Prostate gland (tissue), 2 donors: ENCODE measurements at regions not wholly inside any gene's neighbourhood (a gene's known extent, or its start where the extent isn't known, plus 50 kb on each side); places are given as distances from the start of the nearest gene placed in this dataset.

Source experiments
- DNase-seq: peaks from one replicate; pipeline ENCODE4 v3.0.0-alpha.2; 2019; ENCODE audit warnings: low spot score
- H3K27ac ChIP-seq, 2 donors: fragments of 200-600 bp; sonication (generic); 2 replicates each; pipeline ENCODE4 v1.5.1; 2017 to 2019
- H3K27me3 ChIP-seq: fragments of 200-600 bp; sonication (generic); replicated peaks from 2 replicates; pipeline ENCODE4 v1.5.1; 2019; ENCODE audit not compliant: insufficient read depth
- H3K36me3 ChIP-seq, 2 donors: fragments of 200-600 bp; sonication (generic); 1 replicate in 1 of 2; 2 replicates in 1 of 2; pipeline versions ENCODE4 v1.5.1 to v1.8.1; 2017 to 2019
- H3K4me1 ChIP-seq: fragments of 200-600 bp; sonication (generic); replicated peaks from 2 replicates; pipeline ENCODE4 v1.5.1; 2019
- H3K4me3 ChIP-seq, 2 donors: fragments of 200-600 bp; sonication (generic); 2 replicates each; pipeline ENCODE4 v1.5.1; 2017 to 2019
- H3K9me3 ChIP-seq: fragments of 200-600 bp; sonication (generic); 2 replicates; pipeline ENCODE4 v1.5.1; 2017
- POLR2A ChIP-seq: fragments of 450-650 bp; IDR thresholded peaks from one replicate; pipeline ENCODE4 v1.6.1; 2016; ENCODE audit warnings: antibody characterized with exemption, mild to moderate bottlenecking
- POLR2AphosphoS5 ChIP-seq: sonication (generic); formaldehyde crosslinking; IDR thresholded peaks from one replicate; pipeline ENCODE4 v1.6.1; 2017; ENCODE audit warnings: antibody characterized with exemption
- WGBS: methylation state at CpG from one replicate; pipeline ENCODE4 v1.1.5; 2018; 5-methylcytosine and 5-hydroxymethylcytosine counted together
- intact Hi-C: fragments of 100-400 bp; cut with DNase I; formaldehyde crosslinking; loops from one replicate; pipeline ENCODE4 v1.14.2; 2022
- TF ChIP-seq, protein P1 (sequence below), 4 experiments: fragments of 200-600 bp in 2 of 4; fragments of 450-650 bp in 2 of 4; sonication (generic) in 2 of 4; IDR thresholded peaks; 1 replicate in 3 of 4; 2 replicates in 1 of 4; pipeline ENCODE4 v1.5.1; 2016 to 2019; ENCODE audit warnings: antibody characterized with exemption in 4 of 4, mild to moderate bottlenecking in 2 of 4, moderate library complexity in 2 of 4

DNA sequence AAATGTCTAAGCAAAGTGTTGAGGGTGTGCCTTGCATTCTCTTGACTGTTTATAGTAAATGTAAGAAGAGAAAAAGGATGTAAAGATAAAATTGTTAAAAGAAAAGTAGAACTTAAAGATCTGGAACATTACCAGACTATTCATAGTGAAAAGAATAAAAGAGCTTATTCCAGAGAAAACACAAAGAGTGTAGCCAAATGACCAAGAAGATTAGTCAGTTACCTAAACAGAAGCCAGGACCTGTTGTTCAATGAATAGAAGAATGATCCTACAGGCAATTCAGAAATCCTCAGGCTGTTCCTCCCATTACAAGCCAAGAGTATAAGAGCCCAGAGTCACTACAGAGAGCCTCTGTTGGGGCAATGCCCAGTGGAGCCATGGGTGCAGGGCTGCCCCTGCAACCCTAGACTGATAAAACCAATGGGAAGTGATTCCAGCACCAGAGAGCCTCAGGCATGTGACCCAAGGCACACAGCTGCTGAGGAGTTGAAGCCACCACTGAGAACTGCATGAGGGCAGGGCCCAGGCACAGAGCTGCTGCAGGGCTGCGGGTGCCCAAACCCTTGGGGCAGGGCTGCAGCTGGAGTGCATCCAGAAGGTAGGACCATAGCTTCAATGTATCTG lies 91.1 kb upstream of the SLC38A4 start:
- WGBS = 100% methylated on average over 1 of the region's 1 CpG

DNA sequence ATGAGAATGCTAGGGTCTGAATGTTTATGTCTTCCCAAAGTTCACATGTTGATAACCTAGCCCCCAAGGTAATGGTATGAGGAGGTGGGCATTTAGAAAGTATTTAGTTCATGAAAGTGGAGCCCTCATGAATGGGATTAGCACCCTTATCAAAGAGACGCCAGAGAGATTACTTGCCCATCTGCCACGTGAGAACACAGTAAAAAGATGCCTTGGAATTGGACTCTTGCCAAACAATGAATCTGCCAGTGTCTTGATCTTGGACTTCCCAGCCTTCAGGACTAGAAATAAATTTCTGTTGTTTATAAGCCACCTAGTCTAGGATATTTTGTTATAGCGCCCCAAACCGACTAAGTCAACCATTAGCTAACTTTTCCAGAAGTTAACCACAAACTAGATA lies 92.0 kb upstream of the SLC38A4 start:
- H3K27ac ChIP-seq = no peak overlapping the region
- H3K4me1 ChIP-seq = no peaks in the 10 kb centered on the region
- intact Hi-C loops = no loop called here
- no peak for DNase-seq
- TF ChIP-seq POLR2AphosphoS5 (no peak), POLR2A (no peak)
- no peaks in the 10 kb centered on the region for H3K9me3 ChIP-seq
- WGBS = 60% methylated on average over 4 of the region's 4 CpGs
- H3K4me3 ChIP-seq = no peak overlapping the region
- H3K27me3 ChIP-seq = no peaks in the 10 kb centered on the region
- no peaks in the 10 kb centered on the region for H3K36me3 ChIP-seq

More for the DNA sequence above, 91.1 kb upstream of the SLC38A4 start:
- intact Hi-C loops = no loop called here
- no peaks in the 10 kb centered on the region for H3K9me3 ChIP-seq
- H3K4me3 ChIP-seq = no peak overlapping the region
- H3K36me3 ChIP-seq = no peaks in the 10 kb centered on the region
- no peak for DNase-seq
- no peaks in the 10 kb centered on the region for H3K4me1 ChIP-seq
- no peak overlapping the region for H3K27ac ChIP-seq
- H3K27me3 ChIP-seq = no peaks in the 10 kb centered on the region
- TF ChIP-seq POLR2AphosphoS5 = no peak
- TF ChIP-seq, protein P1, sequence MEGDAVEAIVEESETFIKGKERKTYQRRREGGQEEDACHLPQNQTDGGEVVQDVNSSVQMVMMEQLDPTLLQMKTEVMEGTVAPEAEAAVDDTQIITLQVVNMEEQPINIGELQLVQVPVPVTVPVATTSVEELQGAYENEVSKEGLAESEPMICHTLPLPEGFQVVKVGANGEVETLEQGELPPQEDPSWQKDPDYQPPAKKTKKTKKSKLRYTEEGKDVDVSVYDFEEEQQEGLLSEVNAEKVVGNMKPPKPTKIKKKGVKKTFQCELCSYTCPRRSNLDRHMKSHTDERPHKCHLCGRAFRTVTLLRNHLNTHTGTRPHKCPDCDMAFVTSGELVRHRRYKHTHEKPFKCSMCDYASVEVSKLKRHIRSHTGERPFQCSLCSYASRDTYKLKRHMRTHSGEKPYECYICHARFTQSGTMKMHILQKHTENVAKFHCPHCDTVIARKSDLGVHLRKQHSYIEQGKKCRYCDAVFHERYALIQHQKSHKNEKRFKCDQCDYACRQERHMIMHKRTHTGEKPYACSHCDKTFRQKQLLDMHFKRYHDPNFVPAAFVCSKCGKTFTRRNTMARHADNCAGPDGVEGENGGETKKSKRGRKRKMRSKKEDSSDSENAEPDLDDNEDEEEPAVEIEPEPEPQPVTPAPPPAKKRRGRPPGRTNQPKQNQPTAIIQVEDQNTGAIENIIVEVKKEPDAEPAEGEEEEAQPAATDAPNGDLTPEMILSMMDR (IDR thresholded peaks at IDR 0.05) = no peak
- no peak for TF ChIP-seq POLR2A

DNA sequence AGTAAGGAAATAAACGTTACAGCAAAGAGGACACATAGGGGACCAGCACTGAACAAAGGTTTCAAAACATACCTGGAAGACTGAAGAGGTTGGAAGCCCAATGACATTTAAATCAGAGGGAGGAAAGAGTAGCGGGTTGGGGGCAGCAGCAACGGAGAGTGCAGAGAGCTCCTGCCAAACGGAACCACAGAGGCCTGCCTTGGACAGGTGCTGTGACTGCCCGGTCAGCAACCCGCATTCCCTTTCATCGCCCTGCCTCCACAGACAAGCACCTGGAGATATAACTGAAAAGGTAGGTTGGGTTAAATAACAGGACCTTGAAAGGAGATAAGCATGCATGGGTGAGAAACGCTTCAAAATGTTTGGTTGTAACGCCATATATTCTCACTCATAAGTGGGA lies 92.8 kb upstream of the SLC38A4 start:
- H3K4me1 ChIP-seq = no peaks in the 10 kb centered on the region
- DNase-seq = no peak
- intact Hi-C loops = no loop called here
- H3K4me3 ChIP-seq = no peak overlapping the region
- H3K9me3 ChIP-seq = no peaks in the 10 kb centered on the region
- 91% methylated on average over 9 of the region's 9 CpGs for WGBS
- no peaks in the 10 kb centered on the region for H3K36me3 ChIP-seq
- H3K27me3 ChIP-seq = no peaks in the 10 kb centered on the region
- H3K27ac ChIP-seq = no peak overlapping the region
- TF ChIP-seq POLR2A = no peak

DNA sequence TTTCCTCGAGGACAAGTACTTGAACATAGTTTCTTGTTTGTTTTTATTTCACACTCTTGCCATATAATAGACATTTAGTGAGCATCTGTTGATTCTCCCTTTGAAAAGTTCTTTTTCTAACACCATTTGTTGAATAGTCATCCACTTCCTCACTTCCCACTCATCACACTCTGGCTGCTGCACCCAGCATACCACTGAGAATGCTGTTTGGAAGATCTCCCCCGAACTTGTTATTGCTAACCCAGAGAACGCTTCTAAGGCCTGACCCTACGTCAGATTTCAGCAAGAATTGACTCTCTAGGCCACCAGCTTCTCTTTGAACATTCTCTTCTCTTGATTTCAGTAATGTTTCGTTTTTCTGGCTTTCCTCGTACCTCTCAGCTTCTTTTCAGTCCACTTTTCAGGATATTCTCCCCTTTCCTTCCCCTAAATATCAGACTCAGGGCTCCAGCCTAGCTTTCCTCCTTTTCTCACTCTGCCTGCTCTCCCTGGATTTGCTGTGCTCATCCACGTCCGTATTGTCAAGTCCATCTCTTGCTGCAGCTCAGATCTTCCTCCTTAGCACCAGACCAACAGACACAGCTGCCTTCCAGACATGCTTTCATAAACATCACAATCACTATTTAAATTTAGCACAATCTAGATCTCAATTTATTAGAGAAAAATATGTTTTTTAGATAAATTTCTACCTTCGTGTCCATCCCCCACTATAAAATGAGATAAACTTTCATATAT lies 94.0 kb upstream of the SLC38A4 start:
- Histone ChIP-seq H3K9me3 (no peaks in the 10 kb centered on the region), H3K36me3 (no peaks in the 10 kb centered on the region), H3K27ac (no peak overlapping the region), H3K27me3 (no peaks in the 10 kb centered on the region), H3K4me1 (no peaks in the 10 kb centered on the region), H3K4me3 (no peak overlapping the region)
- TF ChIP-seq POLR2AphosphoS5 (no peak), POLR2A (no peak)
- TF ChIP-seq, protein P1 (IDR thresholded peaks at IDR 0.05) = no peak
- DNase-seq = no peak
- 85% methylated on average over 9 of the region's 9 CpGs for WGBS
- intact Hi-C loops = no loop called here

DNA sequence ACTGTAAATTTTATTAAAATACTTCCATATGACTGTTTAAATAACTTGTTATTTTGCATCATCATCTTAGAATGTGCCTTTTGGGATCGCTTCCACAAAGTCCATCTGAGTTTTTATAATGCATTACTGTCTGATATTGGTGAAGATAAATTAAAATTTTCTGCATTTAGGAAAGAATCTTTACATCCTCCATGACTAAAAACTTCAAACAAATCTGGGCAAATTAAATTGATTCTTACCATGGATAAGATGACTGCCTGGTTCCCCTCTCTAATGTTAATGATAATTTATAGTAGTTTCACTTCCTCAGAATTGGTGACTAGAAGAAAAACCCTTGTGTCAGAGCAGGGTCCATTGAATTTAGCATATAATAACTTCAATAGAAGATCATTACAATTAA lies 94.7 kb upstream of the SLC38A4 start:
- no peak for DNase-seq
- H3K4me1 ChIP-seq = no peaks in the 10 kb centered on the region
- intact Hi-C loops = no loop called here
- TF ChIP-seq POLR2AphosphoS5 (no peak), POLR2A (no peak)
- TF ChIP-seq, protein P1 (IDR thresholded peaks at IDR 0.05) = no peak
- no peaks in the 10 kb centered on the region for H3K27me3 ChIP-seq
- no peak overlapping the region for H3K4me3 ChIP-seq
- H3K36me3 ChIP-seq = no peaks in the 10 kb centered on the region
- H3K27ac ChIP-seq = no peak overlapping the region
- WGBS = 81% methylated on average over 1 of the region's 1 CpG
- H3K9me3 ChIP-seq = no peaks in the 10 kb centered on the region
